Endothelial cell of umbilical vein (primary cell): ENCODE measurements at regions not wholly inside any gene's neighbourhood (a gene's known extent, or its start where the extent isn't known, plus 50 kb on each side); places are given as distances from the start of the nearest gene placed in this dataset.
A peak's percentile ranks its signal among the peaks of the same experiment; 100 is the strongest.

Source experiments
- BruUV-seq: library from RNA; stranded (reverse); fragments of 400-500 nt; replicated peaks from 2 replicates; lab custom pipeline; 2021; lab: Mats Ljungman, UMichigan
- CTCF ChIA-PET: fragments of 300-600, 350-600 bp; sonication (Branson Sonifier 250); formaldehyde crosslinking; loops from one replicate; lab custom pipeline; 2021; ENCODE audit warnings: antibody characterized with exemption, inconsistent platforms; lab: Charles Lee
- POLR2A ChIA-PET: fragments of 300-600, 350-600 bp; sonication (Branson Sonifier 250); formaldehyde crosslinking; loops from one replicate; lab custom pipeline; 2021; ENCODE audit warnings: antibody characterized with exemption, inconsistent platforms; lab: Charles Lee
- DNase-seq: peaks from one replicate; pipeline ENCODE4 v3.0.0-alpha.2; 2011; ENCODE audit warnings: low read depth, low spot score
- FAIRE-seq: peaks from 2 replicates; lab custom pipeline; 2011; peaks lifted over from hg19 to GRCh38; lab: Jason Lieb, UNC
- H2AFZ ChIP-seq: 2 replicates; pipeline ENCODE4 v1.6.0; 2012; ENCODE audit warnings: low read depth, low read length, control low read depth, inconsistent platforms
- H3K27ac ChIP-seq: 2 replicates; pipeline ENCODE4 v1.5.1; 2011; ENCODE audit warnings: low read depth, mild to moderate bottlenecking, control low read depth, low read length, moderate library complexity; ENCODE audit not compliant: insufficient read depth
- H3K27me3 ChIP-seq, 2 experiments: 2 replicates each; pipeline versions ENCODE4 v1.6.0 to v1.6.1; 2011; ENCODE audit warnings: low read length in 2 of 2, mixed read lengths in 1 of 2; ENCODE audit not compliant: control insufficient read depth in 2 of 2, insufficient read depth in 2 of 2
- H3K36me3 ChIP-seq, 2 experiments: 2 replicates in 1 of 2; 3 replicates in 1 of 2; pipeline ENCODE4 v1.5.1; 2011; ENCODE audit warnings: low read length in 2 of 2, mild to moderate bottlenecking in 1 of 2, moderate library complexity in 1 of 2; ENCODE audit not compliant: control insufficient read depth in 2 of 2, insufficient read depth in 2 of 2; ENCODE audit errors: extremely low read depth in 1 of 2
- H3K4me1 ChIP-seq: 3 replicates; pipeline ENCODE4 v1.5.1; 2011; ENCODE audit warnings: mild to moderate bottlenecking, low read length; ENCODE audit not compliant: control insufficient read depth, insufficient read depth; ENCODE audit errors: extremely low read depth
- H3K4me2 ChIP-seq: 2 replicates; pipeline ENCODE4 v1.6.1; 2011; ENCODE audit warnings: low read length, control low read depth, mixed read lengths; ENCODE audit not compliant: insufficient read depth
- H3K4me3 ChIP-seq, 3 experiments: fragments of 200-600 bp in 1 of 3; sonication (generic), shearing (Covaris generic) in 1 of 3; replicated peaks in 1 of 3; 2 replicates each; pipeline ENCODE4 v1.5.1; 2011 to 2016; ENCODE audit warnings: control low read depth in 3 of 3, low read length in 3 of 3, mild to moderate bottlenecking in 2 of 3, inconsistent platforms in 1 of 3, low read depth in 1 of 3, moderate library complexity in 1 of 3; ENCODE audit not compliant: insufficient read depth in 1 of 3
- H3K79me2 ChIP-seq: 2 replicates; pipeline ENCODE4 v1.6.0; 2012; ENCODE audit warnings: low read length, inconsistent platforms; ENCODE audit not compliant: control insufficient read depth, insufficient read depth
- H3K9ac ChIP-seq: replicated peaks from 2 replicates; pipeline ENCODE3; 2011; ENCODE audit warnings: low read length, control low read depth; ENCODE audit not compliant: insufficient read depth; ENCODE audit errors: extremely low read depth
- H3K9me1 ChIP-seq: replicated peaks from 3 replicates; pipeline ENCODE4 v1.6.0; 2011; ENCODE audit warnings: mild to moderate bottlenecking, low read length; ENCODE audit not compliant: control insufficient read depth, insufficient read depth; ENCODE audit errors: extremely low read depth
- H3K9me3 ChIP-seq: replicated peaks from 2 replicates; pipeline ENCODE4 v1.5.1; 2012; ENCODE audit warnings: low read length, inconsistent platforms; ENCODE audit not compliant: control insufficient read depth, insufficient read depth
- H4K20me1 ChIP-seq: replicated peaks from 2 replicates; pipeline ENCODE3; 2011; ENCODE audit warnings: mild to moderate bottlenecking, low read length; ENCODE audit not compliant: control insufficient read depth, insufficient read depth; ENCODE audit errors: extremely low read depth
- CTCF ChIP-seq, 2 donors: IDR thresholded peaks; 1 replicate in 1 of 2; 2 replicates in 1 of 2; pipeline ENCODE4 v1.5.1; 2011; ENCODE audit warnings: low read length in 2 of 2, mild to moderate bottlenecking in 2 of 2, moderate library complexity in 2 of 2, control low read depth in 1 of 2, inconsistent platforms in 1 of 2, low read depth in 1 of 2; ENCODE audit not compliant: insufficient read depth in 1 of 2; ENCODE audit errors: extremely low read depth in 1 of 2
- EZH2 ChIP-seq: IDR thresholded peaks from 2 replicates; pipeline ENCODE4 v1.6.1; 2012; ENCODE audit warnings: borderline replicate concordance, low read depth, mild to moderate bottlenecking, moderate library complexity, low read length, inconsistent platforms; ENCODE audit not compliant: severe bottlenecking
- FOS ChIP-seq: IDR thresholded peaks from 2 replicates; pipeline ENCODE4 v1.6.1; 2011; ENCODE audit warnings: mild to moderate bottlenecking, low read length, moderate library complexity, borderline replicate concordance; ENCODE audit not compliant: insufficient read depth
- GATA2 ChIP-seq: IDR thresholded peaks from 2 replicates; pipeline ENCODE4 v1.7.0; 2011; ENCODE audit warnings: low read depth, mild to moderate bottlenecking, moderate library complexity, mixed read lengths, low read length; ENCODE audit not compliant: insufficient read length, insufficient read depth
- JUN ChIP-seq: IDR thresholded peaks from 2 replicates; pipeline ENCODE4 v1.6.1; 2011; ENCODE audit warnings: borderline replicate concordance, low read depth; ENCODE audit not compliant: insufficient read length, insufficient read depth
- MAX ChIP-seq: IDR thresholded peaks from 2 replicates; pipeline ENCODE4 v1.6.1; 2011; ENCODE audit not compliant: insufficient read depth, insufficient read length
- MYC ChIP-seq: IDR thresholded peaks from one replicate; pipeline ENCODE4 v1.6.1; 2011; ENCODE audit warnings: mild to moderate bottlenecking, low read depth, low read length
- POLR2A ChIP-seq: IDR thresholded peaks from 2 replicates; pipeline ENCODE4 v1.6.1; 2012; ENCODE audit warnings: low read depth, mild to moderate bottlenecking, control low read depth, low read length
- POLR2AphosphoS5 ChIP-seq: IDR thresholded peaks from 2 replicates; pipeline ENCODE4 v1.6.1; 2012; ENCODE audit warnings: low read depth, mild to moderate bottlenecking, control low read depth, low read length, moderate library complexity; ENCODE audit not compliant: insufficient read depth
- dilution Hi-C: fragments of 300-500 bp; cut with MboI; formaldehyde crosslinking; loops from one replicate; pipeline ENCODE4 v1.15.0; 2019; ENCODE audit warnings: low sequenced_read_pairs; ENCODE audit not compliant: extremely low pct_ligation_motif_present
- intact Hi-C: fragments of 100-400 bp; cut with micrococcal nuclease; formaldehyde crosslinking; loops from one replicate; pipeline ENCODE4 v1.10.0; 2022

- FAIRE-seq (no peak), DNase-seq (no peak)
- no peak overlapping the region for H3K27ac ChIP-seq
- TF ChIP-seq POLR2AphosphoS5, result no peak
- no peak for TF ChIP-seq MYC
- H3K9me3 ChIP-seq, result no peaks in the 10 kb centered on the region
- peaks cover 2 to 3% of the 10 kb centered on the region in 2 experiments for H3K27me3 ChIP-seq
- intact Hi-C loops, result no loop called here
- H3K36me3 ChIP-seq, result no peaks in the 10 kb centered on the region
- H4K20me1 ChIP-seq, result no peaks in the 10 kb centered on the region
- H3K79me2 ChIP-seq, result no peaks in the 10 kb centered on the region
- H3K4me1 ChIP-seq, result no peaks in the 10 kb centered on the region
- BruUV-seq, result no TSS peak
- dilution Hi-C loops, result no loop called here
- ChIA-PET CTCF (interaction anchor here (1.3 kb wide), 1 partner anchor 27 kb away, joined by 3 read pairs; no protein-coding TSS in a partner anchor), POLR2A (no interaction called here)
- no peak overlapping the region for H3K4me2 ChIP-seq
- H3K9ac ChIP-seq, result no peak overlapping the region
- H3K4me3 ChIP-seq, result no peak overlapping the region
- no peaks in the 10 kb centered on the region for H3K9me1 ChIP-seq
- no peak overlapping the region for H2AFZ ChIP-seq
Observed at GRCh38 chr12:92581604-92582003, 121.2 kb upstream of the PLEKHG7 start.

- no peaks in the 10 kb centered on the region for H3K9me1 ChIP-seq
- H3K9ac ChIP-seq, result no peak overlapping the region
- no peaks in the 10 kb centered on the region for H3K27me3 ChIP-seq
- no peak overlapping the region for H3K4me2 ChIP-seq
- no peak for DNase-seq
- H3K79me2 ChIP-seq, result no peaks in the 10 kb centered on the region
- H3K4me3 ChIP-seq, result no peak overlapping the region
- ChIA-PET CTCF (interaction anchor here (1.0 to 2.4 kb wide), 9 partner anchors 15 to 1527 kb away, joined by 3 to 24 read pairs (median 5); no protein-coding TSS in a partner anchor), POLR2A (interaction anchor here (0.6 kb wide), 1 partner anchor 34 kb away, joined by 7 read pairs; no protein-coding TSS in a partner anchor)
- no TSS peak for BruUV-seq
- no peak for TF ChIP-seq EZH2
- no peak for TF ChIP-seq POLR2AphosphoS5
- TF ChIP-seq CTCF (IDR thresholded peaks at IDR 0.05; ENCODE audit: extremely low read depth in 1 of 2, insufficient read depth in 1 of 2, low read depth in 1 of 2, low read length in 2 of 2), result no peak
- no peak for TF ChIP-seq MAX
- no peak for TF ChIP-seq MYC
- TF ChIP-seq GATA2, result no peak
- TF ChIP-seq FOS, result no peak
- TF ChIP-seq JUN, result no peak
- TF ChIP-seq POLR2A, result no peak
- no peaks in the 10 kb centered on the region for H3K9me3 ChIP-seq
- H2AFZ ChIP-seq, result no peak overlapping the region
- H4K20me1 ChIP-seq, result no peaks in the 10 kb centered on the region
- H3K27ac ChIP-seq, result no peak overlapping the region
- dilution Hi-C loops (no loop called here), intact Hi-C loops (loop anchor here (1.0 to 10.0 kb wide), 5 partner anchors 75 to 998 kb away; no protein-coding TSS in a partner anchor)
- H3K4me1 ChIP-seq, result no peaks in the 10 kb centered on the region
- no peaks in the 10 kb centered on the region for H3K36me3 ChIP-seq
- FAIRE-seq, result peak; percentile 40
Observed at GRCh38 chr12:92574911-92575570, 127.7 kb upstream of the PLEKHG7 start.
